Central memory CD8-positive, alpha-beta T cell (primary cell): ENCODE measurements at regions not wholly inside any gene's neighbourhood (a gene's known extent, or its start where the extent isn't known, plus 50 kb on each side); places are given as distances from the start of the nearest gene placed in this dataset.

Experiments
- ATAC-seq: fragments of 150-1000 bp; cut with Tn5 transposase; replicated peaks from 2 replicates; pipeline ENCODE4 v1.10.0; 2022; ENCODE audit warnings: mild to moderate bottlenecking, moderate FRiP score, moderate number of reproducible peaks; ENCODE audit not compliant: poor library complexity, severe bottlenecking; ENCODE audit errors: extremely low read depth
- DNase-seq, 2 donors: peaks; one replicate each; pipeline ENCODE4 v3.0.0; 2021; ENCODE audit warnings: low spot score in 2 of 2
- H3K27ac Mint-ChIP-seq: one replicate; pipeline ENCODE4 v1.8.0; 2022; ENCODE audit warnings: low read depth, mild to moderate bottlenecking, moderate library complexity, mixed read lengths
- H3K27me3 Mint-ChIP-seq: one replicate; pipeline ENCODE4 v1.8.0; 2022; ENCODE audit warnings: mixed read lengths
- H3K36me3 Mint-ChIP-seq: one replicate; pipeline ENCODE4 v1.8.0; 2022; ENCODE audit warnings: mild to moderate bottlenecking, moderate library complexity, mixed read lengths; ENCODE audit not compliant: insufficient read depth
- H3K4me1 Mint-ChIP-seq: one replicate; pipeline ENCODE4 v1.8.0; 2022; ENCODE audit warnings: mixed read lengths
- H3K4me3 Mint-ChIP-seq: one replicate; pipeline ENCODE4 v1.8.0; 2022; ENCODE audit warnings: mild to moderate bottlenecking, moderate library complexity, mixed read lengths
- H3K9me3 Mint-ChIP-seq: one replicate; pipeline ENCODE4 v1.8.0; 2022; ENCODE audit warnings: mixed read lengths

- H3K4me3 Mint-ChIP-seq = no peak overlapping the region
- no peak overlapping the region for H3K27ac Mint-ChIP-seq
- peaks cover 26% of the 10 kb centered on the region for H3K4me1 Mint-ChIP-seq
- DNase-seq = no peak
- H3K27me3 Mint-ChIP-seq = peaks cover 78% of the 10 kb centered on the region
- no peaks in the 10 kb centered on the region for H3K9me3 Mint-ChIP-seq
- no peak for ATAC-seq
- no peaks in the 10 kb centered on the region for H3K36me3 Mint-ChIP-seq
Observed at GRCh38 chr13:99898421-99898820, 73.1 kb downstream of the ZIC5 start.

- no peaks in the 10 kb centered on the region for H3K9me3 Mint-ChIP-seq
- DNase-seq (no peak), ATAC-seq (no peak)
- H3K4me1 Mint-ChIP-seq = peaks cover 32% of the 10 kb centered on the region
- no peak overlapping the region for H3K4me3 Mint-ChIP-seq
- no peaks in the 10 kb centered on the region for H3K36me3 Mint-ChIP-seq
- no peak overlapping the region for H3K27ac Mint-ChIP-seq
- peaks cover 71% of the 10 kb centered on the region for H3K27me3 Mint-ChIP-seq
Observed at GRCh38 chr13:99897076-99897440, 74.5 kb downstream of the ZIC5 start.

- no peak for ATAC-seq
- H3K27me3 Mint-ChIP-seq = peaks cover 70% of the 10 kb centered on the region
- peak overlapping the region; percentile 71 for H3K4me3 Mint-ChIP-seq
- no peaks in the 10 kb centered on the region for H3K9me3 Mint-ChIP-seq
- peaks cover 33% of the 10 kb centered on the region for H3K4me1 Mint-ChIP-seq
- no peaks in the 10 kb centered on the region for H3K36me3 Mint-ChIP-seq
- H3K27ac Mint-ChIP-seq = no peak overlapping the region
- DNase-seq = no peak
Observed at GRCh38 chr13:99896369-99897075, 75.0 kb downstream of the ZIC5 start.

- H3K9me3 Mint-ChIP-seq = no peaks in the 10 kb centered on the region
- peaks cover 31% of the 10 kb centered on the region for H3K4me1 Mint-ChIP-seq
- H3K27me3 Mint-ChIP-seq = peaks cover 62% of the 10 kb centered on the region
- DNase-seq = no peak
- H3K27ac Mint-ChIP-seq = peak overlapping the region; percentile 46
- H3K4me3 Mint-ChIP-seq = peak overlapping the region; percentile 71
- no peaks in the 10 kb centered on the region for H3K36me3 Mint-ChIP-seq
- ATAC-seq = no peak
Observed at GRCh38 chr13:99895444-99896368, 75.9 kb downstream of the ZIC5 start.

GRCh38 chr13:99894840-99895443, 76.6 kb downstream of the ZIC5 start:
- Mint-ChIP-seq H3K27ac (no peak overlapping the region), H3K4me1 (peaks cover 24% of the 10 kb centered on the region), H3K4me3 (peak overlapping the region; percentile 71), H3K9me3 (no peaks in the 10 kb centered on the region), H3K36me3 (no peaks in the 10 kb centered on the region), H3K27me3 (peaks cover 54% of the 10 kb centered on the region)
- DNase-seq (no peak), ATAC-seq (no peak)

- H3K4me3 Mint-ChIP-seq = peak overlapping the region; percentile 71
- H3K27me3 Mint-ChIP-seq = peaks cover 48% of the 10 kb centered on the region
- ATAC-seq (no peak), DNase-seq (no peak)
- H3K4me1 Mint-ChIP-seq = peaks cover 24% of the 10 kb centered on the region
- no peak overlapping the region for H3K27ac Mint-ChIP-seq
- H3K36me3 Mint-ChIP-seq = no peaks in the 10 kb centered on the region
- H3K9me3 Mint-ChIP-seq = no peaks in the 10 kb centered on the region
Observed at GRCh38 chr13:99894105-99894839, 77.3 kb downstream of the ZIC5 start.

GRCh38 chr13:99893567-99893966, 78.0 kb downstream of the ZIC5 start:
- H3K27ac Mint-ChIP-seq = no peak overlapping the region
- H3K36me3 Mint-ChIP-seq = no peaks in the 10 kb centered on the region
- H3K4me3 Mint-ChIP-seq = peak overlapping the region; percentile 71
- H3K9me3 Mint-ChIP-seq = no peaks in the 10 kb centered on the region
- H3K27me3 Mint-ChIP-seq = peaks cover 41% of the 10 kb centered on the region
- DNase-seq = no peak
- no peak for ATAC-seq
- H3K4me1 Mint-ChIP-seq = peaks cover 24% of the 10 kb centered on the region

- Mint-ChIP-seq H3K4me1 (peaks cover 24% of the 10 kb centered on the region), H3K4me3 (no peak overlapping the region), H3K9me3 (no peaks in the 10 kb centered on the region), H3K36me3 (no peaks in the 10 kb centered on the region), H3K27ac (no peak overlapping the region), H3K27me3 (peaks cover 36% of the 10 kb centered on the region)
- ATAC-seq (no peak), DNase-seq (no peak)
Observed at GRCh38 chr13:99892866-99893504, 78.6 kb downstream of the ZIC5 start.

- Mint-ChIP-seq H3K27me3 (peaks cover 28% of the 10 kb centered on the region), H3K9me3 (no peaks in the 10 kb centered on the region), H3K4me1 (peaks cover 24% of the 10 kb centered on the region), H3K36me3 (no peaks in the 10 kb centered on the region), H3K27ac (no peak overlapping the region), H3K4me3 (no peak overlapping the region)
- ATAC-seq = no peak
- no peak for DNase-seq
Observed at GRCh38 chr13:99892196-99892613, 79.4 kb downstream of the ZIC5 start.

GRCh38 chr13:99886706-99887105, 84.9 kb downstream of the ZIC5 start:
- Mint-ChIP-seq H3K27ac (no peak overlapping the region), H3K4me3 (no peak overlapping the region)

GRCh38 chr13:99884913-99885312, 86.7 kb downstream of the ZIC5 start:
- no peak overlapping the region for H3K27ac Mint-ChIP-seq
- H3K4me1 Mint-ChIP-seq = no peaks in the 10 kb centered on the region
- H3K27me3 Mint-ChIP-seq = no peaks in the 10 kb centered on the region
- DNase-seq (no peak), ATAC-seq (no peak)
- no peak overlapping the region for H3K4me3 Mint-ChIP-seq
- no peaks in the 10 kb centered on the region for H3K9me3 Mint-ChIP-seq
- H3K36me3 Mint-ChIP-seq = no peaks in the 10 kb centered on the region

More at GRCh38 chr13:99886706-99887105, 84.9 kb downstream of the ZIC5 start:
- ATAC-seq (no peak), DNase-seq (no peak)
- no peaks in the 10 kb centered on the region for H3K9me3 Mint-ChIP-seq
- no peaks in the 10 kb centered on the region for H3K4me1 Mint-ChIP-seq
- no peaks in the 10 kb centered on the region for H3K36me3 Mint-ChIP-seq
- no peaks in the 10 kb centered on the region for H3K27me3 Mint-ChIP-seq

- no peak overlapping the region for H3K4me3 Mint-ChIP-seq
- no peaks in the 10 kb centered on the region for H3K27me3 Mint-ChIP-seq
- ATAC-seq = no peak
- no peaks in the 10 kb centered on the region for H3K4me1 Mint-ChIP-seq
- no peaks in the 10 kb centered on the region for H3K9me3 Mint-ChIP-seq
- H3K27ac Mint-ChIP-seq = no peak overlapping the region
- no peak for DNase-seq
- no peaks in the 10 kb centered on the region for H3K36me3 Mint-ChIP-seq
Observed at GRCh38 chr13:99883805-99884204, 87.8 kb downstream of the ZIC5 start.
